ENCODE measurements at regions not wholly inside any gene's neighbourhood (a gene's known extent, or its start where the extent isn't known, plus 50 kb on each side); places are given as distances from the start of the nearest gene placed in this dataset.

DNA sequence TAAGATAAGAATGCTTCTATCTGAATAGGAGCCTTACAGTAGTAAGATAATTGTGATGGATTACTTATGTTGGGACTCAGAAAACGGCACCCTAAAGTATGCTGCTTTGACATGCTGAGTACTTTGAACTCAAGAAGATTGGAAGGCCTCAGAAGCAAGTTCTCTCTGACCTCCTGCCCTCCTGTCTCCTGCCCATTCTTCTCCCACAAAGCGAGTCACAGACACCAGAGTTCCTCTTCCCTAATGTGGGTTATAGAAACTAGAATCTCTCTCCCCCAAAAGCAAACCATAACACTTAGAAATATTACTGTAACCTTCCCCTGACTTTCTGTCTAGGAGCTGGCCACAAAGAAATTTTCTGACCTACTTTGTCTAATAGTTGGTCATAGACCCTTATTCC lies 76.5 kb downstream of the DDIT4L start:
- Histone ChIP-seq H3K36me3 (ENCODE audit: control insufficient read depth in 1 of 2, insufficient read depth in 2 of 2, low read length in 2 of 2) (no peaks in the 10 kb centered on the region), H3K4me2 (ENCODE audit: low read length) (no peak overlapping the region), H4K91ac (ENCODE audit: low read depth, low read length) (no peak overlapping the region), H3K79me2 (ENCODE audit: control insufficient read depth, insufficient read depth, low read length, poor library complexity) (no peaks in the 10 kb centered on the region), H3K4me1 (ENCODE audit: control insufficient read depth in 1 of 2, insufficient read depth in 2 of 2, low read length in 2 of 2) (no peaks in the 10 kb centered on the region), H3K18ac (ENCODE audit: low read length) (no peak overlapping the region), H3K27me3 (ENCODE audit: insufficient read depth, low read length) (no peaks in the 10 kb centered on the region), H4K12ac (ENCODE audit: low read depth, low read length) (no peak overlapping the region), H3K23ac (ENCODE audit: low read length) (no peak overlapping the region), H3K4me3 (ENCODE audit: low read depth, low read length) (no peak overlapping the region), H3K4ac (ENCODE audit: low read depth, low read length) (no peak overlapping the region), H3K79me1 (ENCODE audit: low read length) (no peaks in the 10 kb centered on the region), H2AK5ac (ENCODE audit: low read length) (no peak overlapping the region), H3K14ac (ENCODE audit: low read length) (no peak overlapping the region), H3K9ac (ENCODE audit: low read length) (no peak overlapping the region), H2AFZ (ENCODE audit: insufficient read depth, low read length, poor library complexity) (no peak overlapping the region), H2BK12ac (ENCODE audit: low read length) (no peak overlapping the region), H2BK120ac (ENCODE audit: insufficient read depth, low read length, poor library complexity) (no peak overlapping the region), H2BK5ac (ENCODE audit: low read depth, low read length, poor library complexity) (no peak overlapping the region), H3K27ac (ENCODE audit: low read depth, low read length) (no peak overlapping the region), H3K9me3 (ENCODE audit: insufficient read depth, low read depth, low read length) (no peaks in the 10 kb centered on the region), H4K8ac (ENCODE audit: low read depth, low read length) (no peak overlapping the region)
- DNase-seq = no peak
- WGBS (ENCODE audit: extremely low coverage, insufficient coverage, insufficient read length) = no CpG with 5 or more reads among the region's 2 CpGs

DNA sequence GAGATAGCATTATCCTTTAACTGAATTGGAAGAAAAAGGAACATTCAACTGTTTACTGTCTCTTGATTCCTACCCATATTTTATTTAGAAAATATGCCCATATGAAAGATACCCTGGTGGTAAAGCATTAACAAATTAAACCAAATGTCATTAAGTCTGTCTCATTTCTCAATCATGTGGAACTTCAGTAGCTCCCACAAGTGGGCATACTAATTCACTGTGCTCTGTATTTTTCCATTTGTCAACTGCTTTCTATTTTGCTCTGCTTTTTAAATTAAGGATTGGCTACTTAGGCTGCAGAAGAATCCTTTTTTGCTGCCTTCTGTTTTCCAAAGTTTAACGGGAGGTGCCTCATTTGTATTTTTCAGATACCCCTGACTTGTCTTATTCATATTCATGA lies 77.2 kb downstream of the DDIT4L start:
- Histone ChIP-seq H2AFZ (ENCODE audit: insufficient read depth, low read length, poor library complexity) (no peak overlapping the region), H3K4me1 (ENCODE audit: control insufficient read depth in 1 of 2, insufficient read depth in 2 of 2, low read length in 2 of 2) (no peaks in the 10 kb centered on the region), H3K9me3 (ENCODE audit: insufficient read depth, low read depth, low read length) (no peaks in the 10 kb centered on the region), H4K12ac (ENCODE audit: low read depth, low read length) (no peak overlapping the region), H3K27me3 (ENCODE audit: insufficient read depth, low read length) (no peaks in the 10 kb centered on the region), H2BK120ac (ENCODE audit: insufficient read depth, low read length, poor library complexity) (no peak overlapping the region), H2BK5ac (ENCODE audit: low read depth, low read length, poor library complexity) (no peak overlapping the region), H4K91ac (ENCODE audit: low read depth, low read length) (no peak overlapping the region), H2AK5ac (ENCODE audit: low read length) (no peak overlapping the region), H3K36me3 (ENCODE audit: control insufficient read depth in 1 of 2, insufficient read depth in 2 of 2, low read length in 2 of 2) (no peaks in the 10 kb centered on the region), H3K9ac (ENCODE audit: low read length) (no peak overlapping the region), H3K18ac (ENCODE audit: low read length) (no peak overlapping the region), H3K14ac (ENCODE audit: low read length) (no peak overlapping the region), H3K27ac (ENCODE audit: low read depth, low read length) (no peak overlapping the region), H3K23ac (ENCODE audit: low read length) (no peak overlapping the region), H3K4ac (ENCODE audit: low read depth, low read length) (no peak overlapping the region), H3K4me3 (ENCODE audit: low read depth, low read length) (no peak overlapping the region), H3K4me2 (ENCODE audit: low read length) (no peak overlapping the region), H3K79me1 (ENCODE audit: low read length) (no peaks in the 10 kb centered on the region), H2BK12ac (ENCODE audit: low read length) (no peak overlapping the region), H3K79me2 (ENCODE audit: control insufficient read depth, insufficient read depth, low read length, poor library complexity) (no peaks in the 10 kb centered on the region), H4K8ac (ENCODE audit: low read depth, low read length) (no peak overlapping the region)
- WGBS (ENCODE audit: extremely low coverage, insufficient coverage, insufficient read length) = no CpG with 5 or more reads among the region's 1 CpG
- DNase-seq = no peak

DNA sequence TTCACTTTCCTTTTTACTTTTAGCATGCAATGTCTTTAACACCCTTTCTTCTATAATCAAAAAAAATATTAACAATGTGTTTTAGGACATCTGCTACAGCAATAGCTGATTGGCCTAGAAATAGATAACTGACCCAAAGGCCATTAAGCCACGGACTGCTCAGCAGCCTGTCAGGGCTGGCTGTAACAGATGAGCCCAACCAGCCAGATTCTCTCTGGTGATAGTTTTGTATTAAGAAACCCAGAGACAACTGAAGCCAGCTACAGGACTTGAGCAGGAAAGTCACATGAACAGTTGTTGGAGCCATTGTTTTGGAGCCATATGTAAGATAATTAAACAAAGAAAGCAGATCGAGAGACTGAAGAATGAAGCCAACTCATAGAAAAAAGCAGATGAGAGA lies 80.3 kb downstream of the DDIT4L start:
- Histone ChIP-seq H4K91ac (ENCODE audit: low read depth, low read length) (no peak overlapping the region), H3K18ac (ENCODE audit: low read length) (no peak overlapping the region), H3K4me3 (ENCODE audit: low read depth, low read length) (no peak overlapping the region), H3K79me2 (ENCODE audit: control insufficient read depth, insufficient read depth, low read length, poor library complexity) (no peaks in the 10 kb centered on the region), H3K27ac (ENCODE audit: low read depth, low read length) (no peak overlapping the region), H3K9ac (ENCODE audit: low read length) (no peak overlapping the region), H3K9me3 (ENCODE audit: insufficient read depth, low read depth, low read length) (no peaks in the 10 kb centered on the region), H3K4ac (ENCODE audit: low read depth, low read length) (no peak overlapping the region), H2AFZ (ENCODE audit: insufficient read depth, low read length, poor library complexity) (no peak overlapping the region), H3K14ac (ENCODE audit: low read length) (no peak overlapping the region), H2AK5ac (ENCODE audit: low read length) (no peak overlapping the region), H2BK12ac (ENCODE audit: low read length) (no peak overlapping the region), H3K27me3 (ENCODE audit: insufficient read depth, low read length) (no peaks in the 10 kb centered on the region), H3K79me1 (ENCODE audit: low read length) (no peaks in the 10 kb centered on the region), H4K8ac (ENCODE audit: low read depth, low read length) (no peak overlapping the region), H4K12ac (ENCODE audit: low read depth, low read length) (no peak overlapping the region), H3K36me3 (ENCODE audit: control insufficient read depth in 1 of 2, insufficient read depth in 2 of 2, low read length in 2 of 2) (no peaks in the 10 kb centered on the region), H3K23ac (ENCODE audit: low read length) (no peak overlapping the region), H3K4me1 (ENCODE audit: control insufficient read depth in 1 of 2, insufficient read depth in 2 of 2, low read length in 2 of 2) (no peaks in the 10 kb centered on the region), H2BK120ac (ENCODE audit: insufficient read depth, low read length, poor library complexity) (no peak overlapping the region), H3K4me2 (ENCODE audit: low read length) (no peak overlapping the region), H2BK5ac (ENCODE audit: low read depth, low read length, poor library complexity) (no peak overlapping the region)
- DNase-seq = no peak
- WGBS (ENCODE audit: extremely low coverage, insufficient coverage, insufficient read length) = no CpG with 5 or more reads among the region's 2 CpGs

DNA sequence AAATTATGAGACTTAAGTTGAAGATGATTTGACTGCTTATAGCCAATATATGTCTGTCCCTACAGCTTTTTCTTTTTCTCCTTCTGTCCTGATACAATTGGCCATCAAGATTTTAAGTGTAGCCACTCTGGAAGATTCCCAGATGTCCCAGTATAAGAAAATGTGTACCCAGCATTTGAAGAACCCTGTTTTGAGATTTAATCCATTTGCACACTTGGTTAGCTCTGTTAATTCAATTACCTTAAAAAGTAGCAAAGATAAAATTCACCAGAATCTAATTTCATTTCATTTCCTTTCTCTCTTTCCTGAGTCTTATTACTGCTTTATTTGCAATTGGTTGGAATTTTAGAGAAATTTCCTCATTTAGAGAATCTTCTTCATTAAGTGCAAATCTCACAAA lies 81.4 kb downstream of the DDIT4L start:
- no peak overlapping the region for H2AFZ ChIP-seq (ENCODE audit: insufficient read depth, low read length, poor library complexity)
- H3K9ac ChIP-seq (ENCODE audit: low read length) = no peak overlapping the region
- H4K91ac ChIP-seq (ENCODE audit: low read depth, low read length) = no peak overlapping the region
- no peak overlapping the region for H2BK5ac ChIP-seq (ENCODE audit: low read depth, low read length, poor library complexity)
- no peak overlapping the region for H3K14ac ChIP-seq (ENCODE audit: low read length)
- no peak overlapping the region for H3K27ac ChIP-seq (ENCODE audit: low read depth, low read length)
- H3K4ac ChIP-seq (ENCODE audit: low read depth, low read length) = no peak overlapping the region
- no peak overlapping the region for H3K23ac ChIP-seq (ENCODE audit: low read length)
- no peak overlapping the region for H2BK120ac ChIP-seq (ENCODE audit: insufficient read depth, low read length, poor library complexity)
- no peaks in the 10 kb centered on the region for H3K4me1 ChIP-seq (ENCODE audit: control insufficient read depth in 1 of 2, insufficient read depth in 2 of 2, low read length in 2 of 2)
- no peaks in the 10 kb centered on the region for H3K36me3 ChIP-seq (ENCODE audit: control insufficient read depth in 1 of 2, insufficient read depth in 2 of 2, low read length in 2 of 2)
- H3K27me3 ChIP-seq (ENCODE audit: insufficient read depth, low read length) = no peaks in the 10 kb centered on the region
- no peak overlapping the region for H4K8ac ChIP-seq (ENCODE audit: low read depth, low read length)
- no peaks in the 10 kb centered on the region for H3K79me2 ChIP-seq (ENCODE audit: control insufficient read depth, insufficient read depth, low read length, poor library complexity)
- no peak overlapping the region for H2BK12ac ChIP-seq (ENCODE audit: low read length)
- no peak overlapping the region for H3K4me2 ChIP-seq (ENCODE audit: low read length)
- H3K9me3 ChIP-seq (ENCODE audit: insufficient read depth, low read depth, low read length) = no peaks in the 10 kb centered on the region
- no peak overlapping the region for H3K4me3 ChIP-seq (ENCODE audit: low read depth, low read length)
- H3K79me1 ChIP-seq (ENCODE audit: low read length) = no peaks in the 10 kb centered on the region
- DNase-seq = no peak
- H2AK5ac ChIP-seq (ENCODE audit: low read length) = no peak overlapping the region
- H4K12ac ChIP-seq (ENCODE audit: low read depth, low read length) = no peak overlapping the region
- H3K18ac ChIP-seq (ENCODE audit: low read length) = no peak overlapping the region

DNA sequence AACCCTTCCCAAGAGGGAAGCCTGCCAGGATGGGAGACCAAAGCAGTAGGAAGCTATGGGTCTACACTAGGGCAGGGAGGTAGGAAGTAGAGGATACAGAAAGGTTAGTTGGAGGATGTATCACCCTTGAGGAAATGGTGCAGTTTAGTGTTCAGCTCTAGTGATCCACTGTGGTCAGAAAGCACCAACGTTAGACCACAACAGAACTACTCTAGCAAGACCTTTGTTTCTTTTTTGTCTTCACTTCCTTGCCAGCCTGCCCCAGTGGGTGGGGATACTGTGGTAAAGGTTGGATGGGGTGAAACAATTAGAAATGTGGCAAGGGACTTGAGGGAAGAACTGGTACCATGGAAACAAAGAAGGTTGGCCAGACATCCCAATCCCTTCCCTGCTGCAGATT lies 83.3 kb downstream of the DDIT4L start:
- Histone ChIP-seq H3K79me2 (ENCODE audit: control insufficient read depth, insufficient read depth, low read length, poor library complexity) (no peaks in the 10 kb centered on the region), H2AK5ac (ENCODE audit: low read length) (no peak overlapping the region), H3K79me1 (ENCODE audit: low read length) (no peaks in the 10 kb centered on the region), H3K4me1 (ENCODE audit: control insufficient read depth in 1 of 2, insufficient read depth in 2 of 2, low read length in 2 of 2) (no peaks in the 10 kb centered on the region), H3K4me3 (ENCODE audit: low read depth, low read length) (no peak overlapping the region), H3K4ac (ENCODE audit: low read depth, low read length) (no peak overlapping the region), H4K8ac (ENCODE audit: low read depth, low read length) (no peak overlapping the region), H4K91ac (ENCODE audit: low read depth, low read length) (no peak overlapping the region), H3K23ac (ENCODE audit: low read length) (no peak overlapping the region), H3K36me3 (ENCODE audit: control insufficient read depth in 1 of 2, insufficient read depth in 2 of 2, low read length in 2 of 2) (no peaks in the 10 kb centered on the region), H2BK5ac (ENCODE audit: low read depth, low read length, poor library complexity) (no peak overlapping the region), H3K9ac (ENCODE audit: low read length) (no peak overlapping the region), H3K9me3 (ENCODE audit: insufficient read depth, low read depth, low read length) (peaks cover 2% of the 10 kb centered on the region), H2BK12ac (ENCODE audit: low read length) (no peak overlapping the region), H2BK120ac (ENCODE audit: insufficient read depth, low read length, poor library complexity) (no peak overlapping the region), H2AFZ (ENCODE audit: insufficient read depth, low read length, poor library complexity) (no peak overlapping the region), H3K18ac (ENCODE audit: low read length) (no peak overlapping the region), H3K27ac (ENCODE audit: low read depth, low read length) (no peak overlapping the region), H4K12ac (ENCODE audit: low read depth, low read length) (no peak overlapping the region), H3K27me3 (ENCODE audit: insufficient read depth, low read length) (no peaks in the 10 kb centered on the region), H3K14ac (ENCODE audit: low read length) (no peak overlapping the region), H3K4me2 (ENCODE audit: low read length) (no peak overlapping the region)
- WGBS (ENCODE audit: extremely low coverage, insufficient coverage, insufficient read length) = no CpG with 5 or more reads among the region's 1 CpG
- DNase-seq = no peak

Data from trophoblast cell (in vitro differentiated cells and primary cell).